HT-29 (cell line): ENCODE measurements at regions not wholly inside any gene's neighbourhood (a gene's known extent, or its start where the extent isn't known, plus 50 kb on each side); places are given as distances from the start of the nearest gene placed in this dataset.

Experiments
- DNase-seq: peaks from one replicate; pipeline ENCODE4 v3.0.0-alpha.2; 2015; ENCODE audit warnings: low spot score

DNA sequence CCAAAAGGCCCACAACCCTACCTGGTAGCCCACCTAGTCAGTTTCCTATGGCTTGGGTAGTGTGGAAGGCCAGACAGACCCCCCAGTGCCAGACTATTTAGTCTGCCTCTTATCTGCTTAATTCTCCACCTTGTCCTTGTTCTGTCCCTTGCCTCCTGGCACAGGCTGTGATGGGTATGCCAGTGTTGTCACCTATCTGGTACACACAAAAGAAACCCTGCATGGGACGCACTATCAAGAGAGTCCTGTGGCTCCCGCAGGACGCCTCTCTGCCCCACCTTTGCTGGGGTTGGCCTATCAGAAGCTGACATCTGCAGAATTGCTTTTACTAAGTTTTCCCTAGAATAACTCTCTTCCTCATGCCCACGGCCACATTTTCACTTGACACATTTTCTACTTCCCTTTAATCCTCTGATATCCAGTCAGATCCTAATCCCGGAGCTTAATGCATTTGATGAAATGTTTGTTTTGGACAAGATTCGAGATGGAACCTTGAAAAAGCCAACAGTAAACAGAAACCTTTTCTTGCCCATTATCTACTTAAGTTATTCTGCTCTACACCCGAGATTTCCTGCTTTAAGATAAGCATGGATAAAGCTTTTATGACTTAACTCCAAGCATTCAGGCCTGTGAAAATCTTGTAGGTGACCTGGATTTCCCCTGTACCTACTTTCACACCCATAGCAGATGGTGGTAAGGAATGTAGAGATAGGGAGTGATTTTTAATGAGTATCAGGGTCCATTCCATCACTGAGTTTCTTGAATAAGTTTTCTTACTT lies 468.5 kb downstream of the ZNF608 start:
- DNase-seq, result no peak

DNA sequence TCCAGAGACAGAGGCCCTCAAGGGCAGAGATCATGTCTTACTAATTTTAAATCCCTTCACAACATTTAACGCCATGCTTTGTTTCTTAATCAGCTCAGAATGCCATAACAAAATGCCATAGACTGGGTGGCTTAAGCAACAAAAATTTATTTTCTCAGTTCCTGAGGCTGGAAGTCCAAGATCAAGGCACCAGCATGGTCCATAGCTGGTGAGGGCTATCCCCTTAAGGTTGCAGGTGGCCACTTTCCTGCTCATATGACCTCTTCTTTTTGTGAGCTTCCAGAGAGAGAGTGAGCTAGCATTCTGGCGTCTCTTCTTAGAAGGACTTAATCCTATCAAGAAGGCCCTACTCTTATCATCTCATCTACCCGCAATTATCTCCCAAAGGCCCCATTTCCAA lies 470.3 kb downstream of the ZNF608 start:
- DNase-seq, result no peak

DNA sequence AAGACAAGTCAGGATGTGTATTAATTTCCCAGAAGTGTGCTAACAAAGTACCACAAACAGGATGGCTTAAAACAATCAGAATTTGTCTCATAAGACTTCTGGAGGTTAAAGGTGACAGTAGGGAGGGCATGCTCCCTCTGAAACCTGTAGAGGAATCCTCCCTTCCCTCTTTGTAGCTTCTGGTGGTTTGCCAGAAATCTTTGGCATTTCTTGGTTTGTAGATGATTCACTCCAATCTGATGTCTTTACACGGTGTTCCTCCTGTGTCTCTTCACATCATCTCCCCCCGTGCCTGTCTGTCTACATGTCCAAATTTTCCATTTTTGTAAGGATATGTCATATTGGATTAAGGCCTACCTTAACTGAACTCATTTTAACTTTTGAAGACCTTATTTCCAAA lies 471.5 kb downstream of the ZNF608 start:
- no peak for DNase-seq

DNA sequence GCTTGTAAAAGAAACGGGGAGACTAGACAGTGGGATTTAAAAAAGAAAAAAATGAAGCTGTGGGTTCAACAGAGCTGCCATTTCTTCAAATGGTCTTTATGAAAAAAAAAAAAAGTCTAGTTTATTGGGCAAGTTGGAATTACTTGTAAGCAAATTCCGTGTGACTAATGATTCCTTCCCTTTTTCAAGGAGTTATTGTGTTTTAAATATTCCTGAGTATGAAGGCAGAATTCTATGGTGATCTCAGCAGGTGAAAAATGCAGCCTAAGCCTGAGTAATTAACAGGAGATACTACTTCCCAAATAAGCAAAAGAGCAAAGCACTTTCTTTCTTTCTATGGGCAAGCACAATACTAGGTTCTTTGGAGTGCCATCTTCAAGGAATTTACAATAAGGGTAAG lies 481.9 kb downstream of the ZNF608 start:
- DNase-seq, result no peak

DNA sequence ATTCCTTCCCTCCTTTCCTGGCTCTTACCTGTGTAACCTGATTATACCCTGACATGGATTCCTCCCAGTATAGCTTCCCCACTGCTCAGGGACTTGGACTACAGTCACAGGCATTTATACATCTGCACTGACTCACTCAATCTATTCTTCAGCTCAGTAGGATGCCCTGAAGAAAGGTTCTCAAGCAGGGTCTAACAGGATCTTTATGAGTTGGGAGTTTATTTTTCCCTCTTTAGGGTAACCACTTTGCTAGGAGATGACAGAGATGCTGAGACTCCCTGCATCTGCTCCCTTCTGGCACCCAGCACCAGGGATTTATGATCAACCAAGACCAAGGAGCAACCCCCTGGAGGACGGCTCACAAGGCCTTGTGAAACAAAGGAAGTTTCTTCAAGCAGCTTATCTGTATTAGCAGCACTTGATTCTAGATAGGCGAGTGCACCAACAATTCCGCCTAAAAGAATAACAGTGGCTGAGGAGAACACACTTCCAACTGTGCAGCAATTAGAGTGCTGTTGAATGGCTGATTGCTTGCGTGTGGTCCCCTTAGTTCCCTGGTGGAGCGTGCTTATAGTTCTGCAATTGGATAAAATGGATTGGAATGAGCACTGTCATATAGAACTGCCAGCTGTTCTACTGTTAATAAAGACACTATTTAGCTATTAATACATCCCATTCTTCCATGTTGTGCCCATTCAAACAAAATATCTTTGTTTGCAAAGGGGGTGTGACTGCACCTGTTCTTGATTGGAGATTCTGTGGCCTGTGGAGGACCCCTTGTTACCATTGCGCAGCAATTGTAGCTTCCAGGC lies 482.6 kb downstream of the ZNF608 start:
- peak; percentile 30 for DNase-seq

DNA sequence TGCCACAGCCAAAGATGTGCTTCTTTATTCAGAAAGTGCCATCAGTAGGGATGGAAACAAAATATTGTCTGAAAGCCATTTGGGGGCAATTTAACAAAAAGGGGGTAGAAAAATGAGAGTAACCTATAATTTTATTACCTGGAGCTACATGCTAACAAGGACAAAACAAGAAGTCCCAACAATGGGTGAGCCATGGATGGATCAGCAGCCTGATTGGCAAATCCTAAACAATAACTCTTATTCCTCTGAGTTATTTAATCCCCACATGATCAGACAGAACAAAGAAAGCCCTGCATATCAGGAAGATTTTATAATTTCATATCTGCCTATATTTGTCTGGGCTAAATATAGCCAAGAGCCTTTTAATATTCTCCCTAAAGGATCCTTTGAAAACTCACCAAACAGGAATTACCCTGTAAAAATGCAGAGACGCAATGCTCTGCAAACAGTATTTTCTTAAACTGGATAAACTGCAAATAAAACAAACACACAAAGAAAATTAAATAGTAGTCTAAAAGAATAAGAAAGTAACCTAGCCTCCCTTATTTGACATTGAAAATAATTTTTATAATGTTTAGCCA lies 483.4 kb downstream of the ZNF608 start:
- DNase-seq, result peak; percentile 53

DNA sequence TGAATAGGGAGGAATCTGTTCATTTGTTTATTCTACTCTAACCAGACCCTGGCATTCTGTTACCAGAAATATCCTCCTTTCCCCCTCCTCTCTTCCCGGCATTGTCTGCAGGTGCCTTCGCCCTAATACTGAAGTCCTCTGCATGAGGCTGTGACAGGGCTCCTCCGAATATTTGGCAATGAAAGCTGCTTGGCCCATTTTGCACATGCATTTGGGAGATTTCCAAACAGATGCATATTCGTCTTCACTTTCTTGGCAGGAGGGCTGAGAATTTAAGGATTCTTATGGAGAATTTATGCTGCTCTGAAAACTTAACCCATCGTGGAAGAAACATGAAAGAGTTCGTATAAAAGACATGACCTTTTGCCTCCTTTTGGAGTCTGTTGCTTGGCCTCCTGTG lies 484.0 kb downstream of the ZNF608 start:
- no peak for DNase-seq

DNA sequence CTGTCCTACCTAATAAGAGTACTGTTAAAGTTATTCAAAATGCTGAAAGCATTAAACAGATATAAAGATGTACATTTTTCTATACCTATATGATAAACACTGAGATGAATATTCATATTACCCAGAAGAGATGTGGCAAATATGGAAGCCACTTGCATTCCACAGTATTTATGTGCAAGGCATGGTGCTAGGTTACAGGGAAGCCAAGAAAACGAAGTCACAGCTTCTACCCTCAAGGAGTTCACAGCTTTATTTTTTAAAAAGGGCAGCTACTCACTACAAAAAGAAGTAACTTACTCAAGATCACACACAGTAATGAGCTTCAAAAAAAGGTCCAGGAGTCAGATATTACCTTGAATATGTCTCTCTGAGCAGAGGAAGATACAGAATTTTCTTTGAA lies 484.6 kb downstream of the ZNF608 start:
- DNase-seq, result no peak

DNA sequence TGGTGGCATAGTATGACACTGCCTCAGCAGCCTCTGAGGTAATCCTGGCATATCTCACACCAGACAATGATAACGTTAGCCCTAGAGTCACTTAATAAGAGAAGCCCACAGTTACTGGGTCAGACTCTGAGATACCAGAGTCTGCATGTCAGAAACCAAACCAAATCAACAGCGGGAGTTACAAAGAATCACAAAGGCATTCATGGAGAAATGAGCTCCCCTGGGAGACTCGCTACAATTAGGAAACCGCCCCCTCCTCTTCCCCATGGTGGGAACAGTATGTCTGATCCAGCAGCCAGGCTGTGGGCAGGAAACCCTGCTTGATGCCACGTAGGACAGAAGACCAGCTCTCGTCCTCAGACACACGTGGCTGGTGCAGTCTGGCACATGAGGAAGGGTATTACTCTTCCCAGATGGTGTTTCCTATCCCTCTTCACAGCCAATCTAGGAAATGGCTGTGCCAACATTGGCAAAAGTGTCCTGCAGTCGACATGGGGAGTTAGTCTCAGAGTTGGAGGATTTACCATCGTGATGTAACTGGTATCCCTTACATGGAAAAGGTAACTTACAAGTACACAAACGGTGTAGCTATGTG lies 485.4 kb downstream of the ZNF608 start:
- no peak for DNase-seq

DNA sequence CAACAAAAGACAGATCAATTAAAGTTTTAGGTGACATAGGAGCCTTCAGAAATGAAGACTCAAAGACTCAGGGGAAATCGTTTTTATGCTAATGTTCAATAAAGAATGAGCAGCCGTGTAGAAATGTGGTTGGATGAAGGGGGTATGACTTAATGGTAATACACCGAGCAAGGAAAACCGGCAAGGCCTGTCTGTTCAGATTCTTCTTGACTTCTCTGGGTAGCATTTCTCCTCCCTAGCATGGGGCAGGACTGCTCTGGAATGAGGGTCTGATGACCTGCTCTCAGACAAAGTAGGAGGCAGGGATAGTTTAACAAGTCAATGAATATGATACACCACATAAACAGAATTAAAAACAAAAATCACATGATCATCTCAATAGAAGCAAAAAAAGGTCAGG lies 487.4 kb downstream of the ZNF608 start:
- peak; percentile 23 for DNase-seq

DNA sequence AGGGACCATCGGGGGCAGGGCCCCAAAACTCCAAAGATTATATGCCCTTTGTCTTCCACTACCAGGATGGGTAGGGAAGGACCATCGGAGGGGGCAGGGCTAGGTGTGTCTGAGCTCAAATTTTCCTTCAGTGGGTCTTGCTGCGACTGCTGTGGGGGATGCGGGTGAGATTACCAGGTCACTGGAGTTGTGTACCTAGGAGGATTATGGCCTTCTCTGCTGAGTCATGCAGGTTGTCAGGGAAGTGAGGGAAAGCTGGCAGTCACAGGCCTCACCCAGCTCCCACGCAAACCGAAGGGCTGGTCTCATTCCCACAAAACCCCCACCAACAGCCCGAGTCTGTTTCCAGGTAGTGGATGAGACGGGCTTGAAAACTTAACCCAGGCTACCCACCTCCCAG lies 489.4 kb downstream of the ZNF608 start:
- no peak for DNase-seq

DNA sequence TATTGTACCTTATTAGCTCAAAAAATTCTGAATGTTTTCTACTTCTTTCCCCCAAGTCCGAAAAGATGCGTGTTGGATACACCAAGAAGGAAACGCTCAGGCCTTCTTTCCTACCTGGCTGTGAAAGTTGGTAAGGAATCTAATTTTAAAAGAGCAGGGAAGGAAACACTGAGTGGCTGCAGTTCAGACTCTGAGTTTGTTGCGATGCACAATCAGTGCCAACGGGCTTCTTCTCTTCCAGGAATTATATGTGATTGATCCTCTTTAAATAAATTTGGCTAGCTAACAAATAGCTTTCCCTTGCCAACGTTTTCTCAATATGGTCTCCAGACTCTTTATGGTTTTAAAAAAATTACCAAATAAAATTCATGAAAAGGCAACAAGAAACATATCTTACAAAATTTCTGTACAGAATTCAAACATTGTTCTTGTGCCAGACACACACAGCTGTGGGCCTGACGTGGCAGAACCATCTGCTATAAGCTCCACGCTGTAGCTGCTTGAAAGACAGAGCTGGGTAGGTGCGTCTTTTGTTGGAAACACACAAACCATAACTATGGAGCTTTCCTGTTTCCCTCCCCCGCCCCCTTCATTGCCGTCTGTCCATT lies 493.1 kb downstream of the ZNF608 start:
- DNase-seq, result no peak

DNA sequence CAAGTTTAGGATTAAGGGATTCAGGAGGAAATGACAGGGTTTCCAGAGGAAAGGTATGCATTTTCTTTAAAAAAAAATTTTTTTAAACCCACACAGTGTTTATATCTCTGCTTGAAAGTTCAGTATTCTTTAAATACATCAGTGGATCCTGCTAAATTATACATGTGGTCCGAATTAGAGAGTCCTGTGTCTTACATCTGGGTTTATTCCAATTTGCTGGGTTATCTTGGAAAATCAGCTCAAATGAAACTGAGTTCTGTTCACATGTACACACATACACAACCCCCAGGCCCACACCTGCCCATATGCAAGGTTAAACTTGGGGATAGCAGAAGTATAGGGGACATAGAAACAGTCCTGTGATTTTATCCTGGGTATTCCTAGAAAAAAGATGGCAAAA lies 493.7 kb downstream of the ZNF608 start:
- no peak for DNase-seq

DNA sequence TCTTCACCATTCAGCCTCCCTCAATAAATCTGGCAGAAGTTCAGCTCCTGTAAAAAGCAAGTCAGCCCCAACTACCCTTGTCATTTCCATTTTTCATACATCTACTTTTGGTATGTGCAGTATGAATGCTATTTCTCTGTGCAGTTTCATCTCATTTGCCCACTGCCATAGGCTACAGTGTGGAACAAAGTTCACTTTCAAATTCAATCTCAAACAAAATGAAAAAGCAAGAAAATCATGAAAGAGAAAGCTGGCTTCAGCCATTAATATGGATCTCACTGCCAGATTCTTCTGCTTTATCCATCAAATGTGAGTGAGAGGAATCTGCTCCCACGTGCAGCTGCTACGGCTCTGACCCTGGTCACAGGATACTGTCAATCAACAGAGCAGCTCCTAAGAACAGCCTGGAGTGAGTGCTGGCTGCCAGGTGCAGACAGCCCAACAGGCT lies 494.2 kb downstream of the ZNF608 start:
- DNase-seq, result no peak

DNA sequence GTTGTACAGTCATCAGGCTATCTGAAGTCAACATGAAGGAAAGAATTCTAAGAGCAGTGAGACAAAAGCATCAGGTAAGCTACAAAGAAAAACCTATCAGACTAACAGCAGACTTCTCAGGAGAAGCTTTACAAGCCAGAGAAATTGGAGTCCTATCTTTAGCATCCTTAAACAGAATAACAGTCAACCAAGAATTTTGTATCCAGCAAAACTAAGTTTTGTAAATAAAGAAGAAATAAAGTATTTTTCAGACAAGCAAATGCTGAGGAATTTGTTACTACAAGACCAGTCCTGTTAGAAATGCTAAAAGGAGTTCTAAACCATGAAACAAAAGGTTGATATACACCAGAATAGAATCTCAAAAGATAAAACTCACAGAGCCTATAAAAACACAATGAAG lies 501.2 kb downstream of the ZNF608 start:
- no peak for DNase-seq

DNA sequence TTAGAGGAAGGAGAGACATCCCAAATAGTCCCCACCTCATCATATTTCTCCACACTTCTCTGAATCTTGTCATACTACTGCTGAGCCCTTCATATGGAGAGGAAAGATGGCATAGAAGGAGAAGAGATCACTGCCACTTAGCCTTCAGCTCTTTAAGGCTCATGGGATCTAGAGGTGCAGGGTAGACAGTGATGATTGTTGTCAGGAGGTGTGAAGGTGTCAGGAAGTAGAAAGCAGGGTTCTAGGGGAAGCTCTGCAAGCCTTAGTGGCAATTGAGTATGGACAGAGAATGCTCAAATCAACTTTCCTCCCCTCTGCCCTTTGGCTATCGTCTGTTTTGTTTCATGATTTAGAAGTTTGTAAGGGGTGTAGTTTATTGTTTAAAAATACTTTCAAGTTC lies 505.7 kb downstream of the ZNF608 start:
- DNase-seq, result no peak

DNA sequence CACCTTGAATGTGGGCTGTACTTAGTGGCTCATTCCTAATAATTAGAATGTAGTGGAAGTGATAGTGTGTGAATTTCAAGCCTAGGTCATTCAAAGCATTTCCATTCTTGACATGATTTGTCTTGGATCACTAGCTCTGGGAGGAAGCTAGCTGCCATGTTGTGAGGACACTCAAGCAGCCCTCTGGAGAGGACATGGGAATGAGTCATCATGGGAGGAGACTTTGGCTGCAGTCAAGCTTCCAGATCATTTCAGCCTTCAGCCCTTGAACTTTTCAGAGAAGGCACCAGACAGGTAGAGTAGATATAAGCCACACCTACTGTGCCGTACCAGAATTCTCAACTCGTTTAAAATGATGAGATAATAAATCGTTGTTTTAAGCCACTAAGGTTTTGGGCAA lies 506.9 kb downstream of the ZNF608 start:
- no peak for DNase-seq

DNA sequence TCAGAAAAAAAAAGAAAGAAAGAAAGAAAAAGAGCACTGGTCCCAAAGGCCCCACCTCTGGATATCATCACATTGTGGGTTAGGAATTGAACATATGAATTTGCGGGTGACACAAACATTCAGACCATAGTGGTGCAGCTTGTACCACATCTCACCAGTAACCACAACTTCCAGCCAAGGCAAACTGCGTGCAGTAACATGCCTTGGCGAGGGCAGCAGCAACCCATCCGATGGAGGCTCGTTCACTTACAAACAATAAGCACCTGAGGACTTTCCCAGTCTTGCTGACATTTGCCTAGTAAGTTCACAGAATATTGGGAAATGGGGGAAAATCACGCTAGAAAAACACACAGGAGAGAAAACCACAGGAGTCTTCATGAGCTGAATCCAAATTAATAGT lies 508.1 kb downstream of the ZNF608 start:
- DNase-seq, result no peak

DNA sequence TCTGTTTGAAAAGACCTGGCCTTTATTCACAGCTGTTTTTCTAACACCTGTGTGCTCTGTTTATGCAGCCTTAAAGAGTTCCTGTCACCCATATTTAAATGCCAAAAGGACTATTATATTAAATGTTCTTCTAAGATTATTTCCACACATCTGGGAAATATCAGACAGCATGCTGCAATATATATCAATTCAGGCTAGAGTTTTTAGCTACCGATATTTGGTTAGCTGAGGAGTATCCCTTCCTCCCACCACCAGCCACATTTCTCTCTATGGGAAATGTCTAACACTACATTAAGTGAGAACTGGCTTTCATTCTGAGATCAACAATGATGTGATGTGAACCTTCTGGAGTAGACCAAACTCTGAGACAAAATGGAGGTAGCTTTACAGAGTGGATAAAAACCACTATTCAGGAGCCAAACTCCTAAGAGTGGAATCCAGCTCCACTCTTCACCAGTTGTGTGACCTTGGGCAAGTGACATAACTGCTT lies 509.2 kb downstream of the ZNF608 start:
- no peak for DNase-seq

DNA sequence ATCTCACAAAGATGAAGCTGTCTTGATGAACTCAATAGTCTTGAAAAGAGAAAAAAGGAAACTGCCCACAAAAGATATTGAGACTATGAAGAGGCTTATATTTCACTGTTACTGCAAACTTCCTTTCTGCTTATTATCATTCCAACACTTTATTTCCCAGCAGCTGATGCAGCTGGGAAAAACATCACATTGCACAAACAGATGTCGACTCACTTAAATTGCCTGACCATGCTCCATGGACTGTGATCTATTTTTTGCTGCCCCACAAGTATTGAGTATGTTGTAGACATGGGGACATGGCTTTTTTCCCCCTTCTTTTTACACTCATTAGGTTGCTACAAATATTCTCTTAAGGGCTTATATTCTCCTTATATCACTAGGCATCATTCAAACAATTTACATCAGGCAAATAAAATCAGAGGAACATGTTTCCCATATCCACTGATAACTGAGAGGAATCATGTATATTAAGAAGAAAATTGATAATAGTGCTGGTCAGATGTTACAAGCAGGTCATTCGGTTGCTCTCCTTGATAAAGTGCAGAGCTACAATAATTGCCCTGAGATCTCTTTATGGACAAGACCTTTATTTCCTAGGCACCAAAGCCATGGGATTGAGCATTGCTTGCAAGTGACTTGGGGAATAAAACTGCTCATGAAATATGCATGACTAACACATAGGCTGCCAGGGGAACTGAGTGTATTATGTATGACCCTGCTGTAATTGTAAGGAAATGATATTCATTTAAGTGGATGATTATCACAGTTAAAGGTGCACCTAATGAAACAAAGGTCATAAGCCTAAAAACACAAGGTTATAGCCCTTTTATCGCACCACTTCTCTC lies 509.9 kb downstream of the ZNF608 start:
- DNase-seq, result no peak

DNA sequence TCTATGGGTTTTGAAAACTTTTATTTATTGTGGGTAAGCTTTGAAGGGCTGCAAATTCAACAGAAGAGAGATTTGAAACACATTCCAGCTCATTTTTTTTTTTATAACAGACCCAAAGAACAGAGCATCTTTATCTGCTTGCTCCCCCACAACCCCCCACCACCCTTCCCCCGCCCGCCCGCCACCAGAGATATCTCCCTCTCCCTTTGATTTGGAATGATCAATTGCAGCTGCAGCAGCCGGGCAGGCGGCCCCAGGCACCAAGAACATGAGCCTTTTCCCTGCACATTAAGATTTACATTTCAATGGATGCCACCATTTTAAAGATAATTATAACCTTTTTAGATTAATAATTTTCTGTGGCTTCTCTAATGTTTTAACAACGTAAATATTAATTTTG lies 510.9 kb downstream of the ZNF608 start:
- DNase-seq, result no peak
